HCT116 (cell line): ENCODE measurements at regions not wholly inside any gene's neighbourhood (a gene's known extent, or its start where the extent isn't known, plus 50 kb on each side); places are given as distances from the start of the nearest gene placed in this dataset.

ENCODE experiments used
- ATAC-seq: fragments of 200-7000 bp; cut with Tn5 transposase; 2 replicates; pipeline ENCODE4 v1.9.1; 2020; ENCODE audit warnings: mild to moderate bottlenecking, moderate library complexity
- BruUV-seq: library from RNA; stranded (reverse); fragments of 400-500 nt; replicated peaks from 2 replicates; lab custom pipeline; 2021; lab: Mats Ljungman, UMichigan
- CTCF ChIA-PET: fragments of 300-600 bp; sonication (Branson Sonifier 250); formaldehyde crosslinking; loops from one replicate; lab custom pipeline; 2021; ENCODE audit warnings: antibody characterized with exemption; lab: Charles Lee
- POLR2A ChIA-PET: fragments of 300-600, 350-600 bp; sonication (Branson Sonifier 250); formaldehyde crosslinking; loops from one replicate; lab custom pipeline; 2021; ENCODE audit warnings: antibody characterized with exemption; lab: Charles Lee
- RAD21 ChIA-PET, 2 experiments: fragments of 300-600 bp; sonication (Branson Sonifier 250); formaldehyde crosslinking; loops; one replicate each; lab custom pipeline; 2023; ENCODE audit warnings: low total read pairs in 2 of 2; ENCODE audit not compliant: uncharacterized antibody in 2 of 2, unreplicated experiment in 2 of 2, low non-redundant PET in 1 of 2; lab: Charles Lee
- DNase-seq: peaks from one replicate; pipeline ENCODE4 v3.0.0-alpha.2; 2010; ENCODE audit warnings: low read depth, low spot score
- H2AFZ ChIP-seq: fragments of 200-600 bp; shearing (Covaris generic), sonication (generic); 2 replicates; pipeline ENCODE4 v1.6.1; 2017; ENCODE audit warnings: low read depth, mixed run types, mixed read lengths, antibody characterized with exemption, low read length; ENCODE audit not compliant: poor library complexity, severe bottlenecking
- H3K27ac ChIP-seq: 2 replicates; pipeline ENCODE4 v1.5.1; 2012; ENCODE audit warnings: low read depth, low read length
- H3K27me3 ChIP-seq: fragments of 200-600 bp; sonication (generic); 2 replicates; pipeline ENCODE4 v1.6.1; 2016; ENCODE audit warnings: mixed run types, low read length, mixed read lengths; ENCODE audit not compliant: insufficient read depth
- H3K36me3 ChIP-seq, 2 experiments: fragments of 200-500 bp in 1 of 2; fragments of 200-600 bp in 1 of 2; sonication (Bioruptor generic) in 1 of 2; sonication (generic) in 1 of 2; 2 replicates each; pipeline versions ENCODE4 v1.5.1 to v1.6.1; 2014 to 2016; ENCODE audit warnings: low read length in 2 of 2, inconsistent platforms in 1 of 2, mixed read lengths in 1 of 2, mixed run types in 1 of 2; ENCODE audit not compliant: insufficient read depth in 2 of 2, control insufficient read depth in 1 of 2
- H3K4me1 ChIP-seq, 2 experiments: fragments of 200-600 bp in 1 of 2; sonication (generic) in 1 of 2; 2 replicates each; pipeline versions ENCODE4 v1.5.1 to v1.6.1; 2012 to 2017; ENCODE audit warnings: low read length in 2 of 2, inconsistent platforms in 1 of 2, mild to moderate bottlenecking in 1 of 2, mixed read lengths in 1 of 2, mixed run types in 1 of 2, moderate library complexity in 1 of 2; ENCODE audit not compliant: insufficient read depth in 2 of 2, control insufficient read depth in 1 of 2
- H3K4me2 ChIP-seq: fragments of 200-600 bp; sonication (generic); 2 replicates; pipeline ENCODE4 v1.6.1; 2017; ENCODE audit warnings: mixed run types, low read length, mixed read lengths
- H3K4me3 ChIP-seq, 2 experiments: fragments of 200-600 bp in 1 of 2; sonication (generic) in 1 of 2; replicated peaks in 1 of 2; 2 replicates each; pipeline ENCODE4 v1.5.1; 2011 to 2016; ENCODE audit warnings: low read length in 2 of 2, control low read depth in 1 of 2, low read depth in 1 of 2, mild to moderate bottlenecking in 1 of 2, mixed read lengths in 1 of 2, mixed run types in 1 of 2
- H3K79me2 ChIP-seq: fragments of 200-600 bp; sonication (generic); 2 replicates; pipeline ENCODE4 v1.6.1; 2017; ENCODE audit warnings: mild to moderate bottlenecking, mixed run types, low read length, moderate library complexity, mixed read lengths; ENCODE audit not compliant: insufficient read depth
- H3K9ac ChIP-seq: fragments of 200-600 bp; sonication (generic); 2 replicates; pipeline ENCODE4 v1.6.1; 2016; ENCODE audit warnings: low read length, mixed read lengths
- H3K9me2 ChIP-seq: fragments of 200-600 bp; sonication (generic), shearing (Covaris generic); 2 replicates; pipeline ENCODE4 v1.6.1; 2017; ENCODE audit warnings: mixed run types, mild to moderate bottlenecking, moderate library complexity; ENCODE audit not compliant: insufficient read depth
- H3K9me3 ChIP-seq, 2 experiments: fragments of 200-500 bp in 1 of 2; fragments of 200-600 bp in 1 of 2; sonication (Bioruptor generic) in 1 of 2; sonication (generic) in 1 of 2; 2 replicates each; pipeline ENCODE4 v1.6.1; 2014 to 2017; ENCODE audit warnings: low read length in 2 of 2, mixed read lengths in 2 of 2, inconsistent platforms in 1 of 2, low read depth in 1 of 2, mild to moderate bottlenecking in 1 of 2, mixed run types in 1 of 2, moderate library complexity in 1 of 2; ENCODE audit not compliant: control insufficient read depth in 1 of 2, insufficient read depth in 1 of 2
- H4K20me1 ChIP-seq: fragments of 200-600 bp; sonication (generic), shearing (Covaris generic); 2 replicates; pipeline ENCODE4 v1.6.1; 2017; ENCODE audit warnings: mixed run types, mild to moderate bottlenecking, moderate library complexity; ENCODE audit not compliant: insufficient read depth
- CEBPB ChIP-seq: IDR thresholded peaks from 2 replicates; pipeline ENCODE4 v1.6.1; 2012; ENCODE audit warnings: low read depth
- EZH2 ChIP-seq: fragments of 200-600 bp; sonication (generic); IDR thresholded peaks from 2 replicates; pipeline ENCODE4 v1.6.1; 2017; ENCODE audit warnings: antibody characterized with exemption, mixed run types
- SRF ChIP-seq: IDR thresholded peaks from 2 replicates; pipeline ENCODE4 v1.6.1; 2012; ENCODE audit warnings: low read depth
- YY1 ChIP-seq: IDR thresholded peaks from 2 replicates; pipeline ENCODE4 v1.6.1; 2011; ENCODE audit warnings: low read length, low read depth, moderate library complexity, mild to moderate bottlenecking; ENCODE audit not compliant: insufficient replicate concordance; ENCODE audit errors: extremely low read depth
- ZFX ChIP-seq: fragments of 450-650 bp; IDR thresholded peaks from 2 replicates; pipeline ENCODE4 v1.6.1; 2017
- ZNF274 ChIP-seq: fragments of 200-500 bp; sonication (Bioruptor generic); IDR thresholded peaks from 2 replicates; pipeline ENCODE4 v1.6.1; 2014; ENCODE audit warnings: mild to moderate bottlenecking, low read depth, low read length, inconsistent platforms
- intact Hi-C: fragments of 100-400 bp; cut with micrococcal nuclease; formaldehyde crosslinking; loops from 2 replicates; pipeline ENCODE4 v1.10.0; 2022
- TF ChIP-seq, protein P1 (sequence below): IDR thresholded peaks from 2 replicates; pipeline ENCODE4 v1.6.1; 2012; ENCODE audit warnings: low read depth

DNA sequence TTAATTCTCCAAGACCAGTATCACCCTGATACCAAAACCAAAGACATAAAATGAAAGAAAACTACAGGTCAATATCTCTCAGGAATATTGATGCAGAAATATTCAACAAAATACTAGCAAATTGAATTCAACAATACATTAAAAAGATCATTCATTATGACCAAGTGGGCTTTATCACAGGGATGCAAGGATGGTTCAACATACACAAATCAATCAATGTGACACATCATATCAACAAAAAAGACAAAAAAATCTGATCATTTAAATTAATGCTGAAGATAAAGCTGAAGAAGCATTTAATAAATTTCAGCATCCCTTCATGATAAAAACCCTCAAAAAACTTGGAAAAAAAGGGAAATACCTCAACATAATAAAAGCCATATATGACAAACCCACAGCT is 341.4 kb downstream of the GUCY2F start (continued):
- TF ChIP-seq, protein P1, sequence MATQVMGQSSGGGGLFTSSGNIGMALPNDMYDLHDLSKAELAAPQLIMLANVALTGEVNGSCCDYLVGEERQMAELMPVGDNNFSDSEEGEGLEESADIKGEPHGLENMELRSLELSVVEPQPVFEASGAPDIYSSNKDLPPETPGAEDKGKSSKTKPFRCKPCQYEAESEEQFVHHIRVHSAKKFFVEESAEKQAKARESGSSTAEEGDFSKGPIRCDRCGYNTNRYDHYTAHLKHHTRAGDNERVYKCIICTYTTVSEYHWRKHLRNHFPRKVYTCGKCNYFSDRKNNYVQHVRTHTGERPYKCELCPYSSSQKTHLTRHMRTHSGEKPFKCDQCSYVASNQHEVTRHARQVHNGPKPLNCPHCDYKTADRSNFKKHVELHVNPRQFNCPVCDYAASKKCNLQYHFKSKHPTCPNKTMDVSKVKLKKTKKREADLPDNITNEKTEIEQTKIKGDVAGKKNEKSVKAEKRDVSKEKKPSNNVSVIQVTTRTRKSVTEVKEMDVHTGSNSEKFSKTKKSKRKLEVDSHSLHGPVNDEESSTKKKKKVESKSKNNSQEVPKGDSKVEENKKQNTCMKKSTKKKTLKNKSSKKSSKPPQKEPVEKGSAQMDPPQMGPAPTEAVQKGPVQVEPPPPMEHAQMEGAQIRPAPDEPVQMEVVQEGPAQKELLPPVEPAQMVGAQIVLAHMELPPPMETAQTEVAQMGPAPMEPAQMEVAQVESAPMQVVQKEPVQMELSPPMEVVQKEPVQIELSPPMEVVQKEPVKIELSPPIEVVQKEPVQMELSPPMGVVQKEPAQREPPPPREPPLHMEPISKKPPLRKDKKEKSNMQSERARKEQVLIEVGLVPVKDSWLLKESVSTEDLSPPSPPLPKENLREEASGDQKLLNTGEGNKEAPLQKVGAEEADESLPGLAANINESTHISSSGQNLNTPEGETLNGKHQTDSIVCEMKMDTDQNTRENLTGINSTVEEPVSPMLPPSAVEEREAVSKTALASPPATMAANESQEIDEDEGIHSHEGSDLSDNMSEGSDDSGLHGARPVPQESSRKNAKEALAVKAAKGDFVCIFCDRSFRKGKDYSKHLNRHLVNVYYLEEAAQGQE, result no peak
- TF ChIP-seq ZFX (no peak), YY1 (no peak), CEBPB (no peak), EZH2 (no peak), ZNF274 (no peak)
- TF ChIP-seq, all 23 proteins: peak for 0

DNA sequence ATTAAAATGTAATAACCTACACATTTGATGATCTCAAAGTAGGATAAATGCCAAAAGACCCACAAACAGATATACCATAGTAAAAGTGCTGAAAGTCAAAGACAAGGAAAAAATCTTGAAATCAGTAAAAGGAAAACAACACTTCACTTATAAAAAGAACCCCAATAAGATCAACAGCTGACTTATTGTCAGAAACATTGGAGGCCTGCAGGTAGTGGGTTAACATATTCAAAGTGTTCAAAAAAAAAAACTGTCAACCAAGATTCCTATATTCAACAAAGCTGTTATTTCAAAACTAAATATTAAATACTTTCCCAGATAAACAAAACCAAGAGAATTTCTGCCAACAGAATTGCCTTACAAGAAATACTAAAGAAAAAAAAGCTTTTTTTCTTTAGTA is 347.1 kb downstream of the GUCY2F start:
- TF ChIP-seq ZNF274 (no peak), SRF (no peak)
- ChIA-PET POLR2A (no interaction called here), RAD21 (no interaction called here), CTCF (no interaction called here)
- no TSS peak for BruUV-seq
- no peak overlapping the region for H3K4me2 ChIP-seq
- DNase-seq (no peak), ATAC-seq (no peak)
- H3K9ac ChIP-seq, result no peak overlapping the region
- H3K4me3 ChIP-seq, result no peak overlapping the region
- H3K27ac ChIP-seq, result no peak overlapping the region
- H3K9me2 ChIP-seq, result no peaks in the 10 kb centered on the region
- no peaks in the 10 kb centered on the region for H3K27me3 ChIP-seq
- H3K4me1 ChIP-seq, result no peaks in the 10 kb centered on the region
- no peaks in the 10 kb centered on the region for H3K36me3 ChIP-seq
- intact Hi-C loops, result no loop called here
- H3K79me2 ChIP-seq, result no peaks in the 10 kb centered on the region
- H4K20me1 ChIP-seq, result no peaks in the 10 kb centered on the region
- no peaks in the 10 kb centered on the region for H3K9me3 ChIP-seq
- H2AFZ ChIP-seq, result no peak overlapping the region
